ENCODE measurements at regions not wholly inside any gene's neighbourhood (a gene's known extent, or its start where the extent isn't known, plus 50 kb on each side); places are given as distances from the start of the nearest gene placed in this dataset.
"Not testable (repeated sequence)": the region's sequence is repeated elsewhere in the genome, so short reads cannot be mapped to it uniquely, and the experiment has no call there.

GRCh38 chr13:22929381-22930126 is 251.2 kb upstream of the SGCG start:
- DNase-seq, result no peak

GRCh38 chr13:22931576-22931975 is 249.2 kb upstream of the SGCG start:
- DNase-seq, result no peak

- DNase-seq, result not testable (repeated sequence)
These were observed 248.0 kb upstream of the SGCG start for GRCh38 chr13:22932632-22933412.

GRCh38 chr13:22933571-22934181 is 247.1 kb upstream of the SGCG start:
- no peak for DNase-seq

- no peak for DNase-seq
These were observed 245.8 kb upstream of the SGCG start for GRCh38 chr13:22934744-22935523.

GRCh38 chr13:22936228-22936627 is 244.6 kb upstream of the SGCG start:
- DNase-seq, result no peak

GRCh38 chr13:22937241-22937640 is 243.5 kb upstream of the SGCG start:
- no peak for DNase-seq

GRCh38 chr13:22937953-22938352 is 242.8 kb upstream of the SGCG start:
- DNase-seq, result no peak

- DNase-seq, result no peak
These were observed 242.2 kb upstream of the SGCG start for GRCh38 chr13:22938576-22938975.

GRCh38 chr13:22939157-22939556 is 241.6 kb upstream of the SGCG start:
- DNase-seq, result no peak

- no peak for DNase-seq
These were observed 240.6 kb upstream of the SGCG start for GRCh38 chr13:22940090-22940710.

- no peak for DNase-seq
These were observed 240.0 kb upstream of the SGCG start for GRCh38 chr13:22940736-22941135.

- not testable (repeated sequence) for DNase-seq
These were observed 239.3 kb upstream of the SGCG start for GRCh38 chr13:22941495-22941894.

- DNase-seq, result not testable (repeated sequence)
These were observed 237.9 kb upstream of the SGCG start for GRCh38 chr13:22942831-22943230.

- DNase-seq, result no peak
These were observed 236.4 kb upstream of the SGCG start for GRCh38 chr13:22944378-22944777.

GRCh38 chr13:22945321-22946226 is 235.2 kb upstream of the SGCG start:
- no peak for DNase-seq

GRCh38 chr13:22948421-22948820 is 232.4 kb upstream of the SGCG start:
- no peak for DNase-seq

- not testable (repeated sequence) for DNase-seq
These were observed 228.8 kb upstream of the SGCG start for GRCh38 chr13:22952018-22952417.

GRCh38 chr13:22955147-22955546 is 225.6 kb upstream of the SGCG start:
- peak; percentile 1 for DNase-seq

GRCh38 chr13:22956456-22957115 is 224.2 kb upstream of the SGCG start:
- DNase-seq, result not testable (repeated sequence)

GRCh38 chr13:22959859-22960258 is 220.9 kb upstream of the SGCG start:
- not testable (repeated sequence) for DNase-seq
